HG03521 (cell line): ENCODE measurements at regions not wholly inside any gene's neighbourhood (a gene's known extent, or its start where the extent isn't known, plus 50 kb on each side); places are given as distances from the start of the nearest gene placed in this dataset.
"Not testable (repeated sequence)": the region's sequence is repeated elsewhere in the genome, so short reads cannot be mapped to it uniquely, and the experiment has no call there.

Experiments
- ATAC-seq: cut with Tn5 transposase; IDR thresholded peaks from one replicate; pipeline ENCODE4 v1.9.1; 2021; ENCODE audit warnings: mild to moderate bottlenecking, moderate library complexity; ENCODE audit not compliant: unreplicated experiment

GRCh38 chr1:95863086-95863485 is 629.1 kb downstream of the RWDD3 start:
- no peak for ATAC-seq

GRCh38 chr1:95865769-95866168 is 631.8 kb downstream of the RWDD3 start:
- ATAC-seq: no peak

GRCh38 chr1:95876276-95876675 is 642.3 kb downstream of the RWDD3 start:
- no peak for ATAC-seq

DNA sequence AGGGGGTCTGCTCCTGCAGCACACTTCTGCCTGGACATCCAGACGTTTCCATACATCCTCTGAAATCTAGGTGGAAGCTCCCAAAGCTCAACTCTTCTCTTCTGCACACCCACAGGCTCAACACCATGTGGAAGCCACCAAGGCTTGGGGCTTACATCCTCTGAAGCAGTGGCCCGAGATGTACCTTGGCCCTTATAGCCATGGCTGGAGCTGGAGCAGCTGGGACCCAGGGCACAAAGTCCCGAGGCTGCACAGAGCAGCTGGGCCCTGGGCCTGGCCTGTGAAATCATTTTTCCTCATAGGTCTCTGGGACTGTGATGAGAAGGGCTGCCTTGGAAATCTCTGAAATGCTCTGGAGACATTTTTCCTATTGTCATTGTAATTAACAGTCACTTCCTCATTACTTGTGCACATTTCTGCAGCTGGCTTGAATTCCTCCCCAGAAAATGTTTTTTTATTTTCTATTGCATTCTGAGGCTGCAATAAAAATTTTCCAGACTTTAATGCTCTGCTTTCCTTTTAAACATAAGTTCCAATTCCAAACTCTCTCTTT is 645.6 kb downstream of the RWDD3 start:
- ATAC-seq: no peak

- no peak for ATAC-seq
Measured at GRCh38 chr1:95888941-95889390, 655.0 kb downstream of the RWDD3 start.

- ATAC-seq: no peak
Measured at GRCh38 chr1:95889400-95889799, 655.4 kb downstream of the RWDD3 start.

GRCh38 chr1:95893921-95894320 is 659.9 kb downstream of the RWDD3 start:
- ATAC-seq: no peak

GRCh38 chr1:95903060-95903459 is 669.0 kb downstream of the RWDD3 start:
- ATAC-seq: no peak

GRCh38 chr1:95905818-95906395 is 671.9 kb downstream of the RWDD3 start:
- ATAC-seq: no peak

- not testable (repeated sequence) for ATAC-seq
Measured at GRCh38 chr1:95911739-95912138, 677.7 kb downstream of the RWDD3 start.

- no peak for ATAC-seq
Measured at GRCh38 chr1:95916616-95917015, 682.6 kb downstream of the RWDD3 start.

DNA sequence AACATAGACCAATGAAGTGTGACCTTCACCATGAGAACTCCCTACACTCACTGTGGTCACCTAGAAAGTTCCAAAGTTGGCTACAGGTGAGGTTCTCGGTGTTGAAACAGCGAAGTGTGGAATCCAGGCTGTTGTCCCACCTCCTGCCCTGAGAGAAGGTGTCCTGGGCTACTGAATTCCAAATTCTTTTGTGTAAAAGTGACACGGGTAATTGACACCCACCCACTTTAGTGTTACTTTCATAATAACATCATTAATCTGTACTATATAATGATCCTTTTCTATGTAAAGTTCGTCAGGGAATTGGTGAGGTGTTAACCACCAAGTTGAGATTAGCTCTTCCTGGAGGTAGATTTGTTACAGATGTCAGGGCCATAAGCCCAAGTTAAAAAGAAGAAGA is 690.7 kb downstream of the RWDD3 start:
- ATAC-seq: no peak

- no peak for ATAC-seq
Measured at GRCh38 chr1:95926331-95926730, 692.3 kb downstream of the RWDD3 start.

- ATAC-seq: no peak
Measured at GRCh38 chr1:95927061-95927460, 693.1 kb downstream of the RWDD3 start.

DNA sequence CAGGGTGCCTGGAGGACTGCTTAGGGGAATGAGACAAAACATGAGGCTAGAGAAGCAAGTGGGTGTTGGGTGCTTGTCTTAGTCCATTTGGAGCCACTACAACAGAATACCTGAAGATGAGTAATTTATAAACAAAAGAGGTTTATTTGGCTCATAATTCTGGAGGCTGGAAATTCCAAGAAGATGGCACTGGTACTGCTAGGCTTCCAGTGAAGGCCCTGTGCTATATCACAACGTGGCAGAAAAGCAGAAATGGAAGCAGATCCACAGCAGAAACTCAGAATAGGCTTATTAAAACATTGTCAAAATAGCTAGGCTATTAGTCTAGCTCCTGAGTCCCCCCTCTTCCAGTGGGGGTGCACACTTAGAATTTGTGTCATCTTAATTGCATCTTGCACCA is 701.7 kb downstream of the RWDD3 start:
- ATAC-seq: no peak

GRCh38 chr1:95941121-95941798 is 707.2 kb downstream of the RWDD3 start:
- no peak for ATAC-seq

GRCh38 chr1:95948023-95948422 is 714.0 kb downstream of the RWDD3 start:
- no peak for ATAC-seq

- no peak for ATAC-seq
Measured at GRCh38 chr1:95951371-95952102, 717.5 kb downstream of the RWDD3 start.

GRCh38 chr1:95953015-95953414 is 719.0 kb downstream of the RWDD3 start:
- ATAC-seq: no peak

DNA sequence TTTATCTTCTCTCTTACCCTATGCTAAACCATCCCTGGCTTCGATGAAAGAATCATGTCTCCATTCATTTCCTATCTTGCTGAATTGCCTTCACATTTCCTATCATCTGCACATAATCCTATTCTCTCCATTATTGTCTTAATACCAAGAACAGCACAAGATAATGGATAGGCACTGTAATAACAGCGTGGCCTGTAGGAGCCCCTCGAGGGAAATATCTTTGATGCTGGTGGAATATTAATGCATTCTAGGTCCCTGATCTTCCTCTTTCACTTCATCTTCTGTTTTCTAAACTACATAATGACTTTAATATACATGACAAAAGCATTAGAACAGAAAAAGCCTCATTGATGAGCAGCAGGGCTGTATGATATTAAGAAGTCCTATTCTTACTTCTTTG is 720.6 kb downstream of the RWDD3 start:
- no peak for ATAC-seq

DNA sequence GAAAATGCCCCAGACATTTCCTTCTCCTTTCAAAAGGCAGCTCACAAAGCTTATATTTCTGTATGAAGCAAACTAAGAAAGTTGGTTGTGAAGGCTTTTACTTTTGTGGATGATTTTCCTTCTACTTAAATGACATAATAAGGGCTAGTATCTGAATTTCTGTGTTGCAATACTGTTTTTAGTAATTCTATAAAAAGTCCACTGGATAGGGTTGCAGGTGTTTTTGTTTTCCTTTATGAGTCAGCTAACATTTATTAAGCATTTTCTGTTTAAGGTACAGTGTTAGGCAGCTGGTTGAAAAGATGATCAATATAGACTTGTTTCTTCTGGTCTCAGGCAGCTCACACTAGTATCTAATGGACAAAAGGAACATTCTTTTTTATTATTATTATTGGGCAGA is 722.2 kb downstream of the RWDD3 start:
- no peak for ATAC-seq

- ATAC-seq: no peak
Measured at GRCh38 chr1:95957748-95958147, 723.7 kb downstream of the RWDD3 start.
